Endothelial cell of umbilical vein (primary cell): ENCODE measurements at regions not wholly inside any gene's neighbourhood (a gene's known extent, or its start where the extent isn't known, plus 50 kb on each side); places are given as distances from the start of the nearest gene placed in this dataset.

Experiments
- BruUV-seq: library from RNA; stranded (reverse); fragments of 400-500 nt; replicated peaks from 2 replicates; lab custom pipeline; 2021; lab: Mats Ljungman, UMichigan
- CTCF ChIA-PET: fragments of 300-600, 350-600 bp; sonication (Branson Sonifier 250); formaldehyde crosslinking; loops from one replicate; lab custom pipeline; 2021; ENCODE audit warnings: antibody characterized with exemption, inconsistent platforms; lab: Charles Lee
- POLR2A ChIA-PET: fragments of 300-600, 350-600 bp; sonication (Branson Sonifier 250); formaldehyde crosslinking; loops from one replicate; lab custom pipeline; 2021; ENCODE audit warnings: antibody characterized with exemption, inconsistent platforms; lab: Charles Lee
- DNase-seq: peaks from one replicate; pipeline ENCODE4 v3.0.0-alpha.2; 2011; ENCODE audit warnings: low read depth, low spot score
- FAIRE-seq: peaks from 2 replicates; lab custom pipeline; 2011; peaks lifted over from hg19 to GRCh38; lab: Jason Lieb, UNC
- H2AFZ ChIP-seq: 2 replicates; pipeline ENCODE4 v1.6.0; 2012; ENCODE audit warnings: low read depth, low read length, control low read depth, inconsistent platforms
- H3K27ac ChIP-seq: 2 replicates; pipeline ENCODE4 v1.5.1; 2011; ENCODE audit warnings: low read depth, mild to moderate bottlenecking, control low read depth, low read length, moderate library complexity; ENCODE audit not compliant: insufficient read depth
- H3K27me3 ChIP-seq, 2 experiments: 2 replicates each; pipeline versions ENCODE4 v1.6.0 to v1.6.1; 2011; ENCODE audit warnings: low read length in 2 of 2, mixed read lengths in 1 of 2; ENCODE audit not compliant: control insufficient read depth in 2 of 2, insufficient read depth in 2 of 2
- H3K36me3 ChIP-seq, 2 experiments: 2 replicates in 1 of 2; 3 replicates in 1 of 2; pipeline ENCODE4 v1.5.1; 2011; ENCODE audit warnings: low read length in 2 of 2, mild to moderate bottlenecking in 1 of 2, moderate library complexity in 1 of 2; ENCODE audit not compliant: control insufficient read depth in 2 of 2, insufficient read depth in 2 of 2; ENCODE audit errors: extremely low read depth in 1 of 2
- H3K4me1 ChIP-seq: 3 replicates; pipeline ENCODE4 v1.5.1; 2011; ENCODE audit warnings: mild to moderate bottlenecking, low read length; ENCODE audit not compliant: control insufficient read depth, insufficient read depth; ENCODE audit errors: extremely low read depth
- H3K4me2 ChIP-seq: 2 replicates; pipeline ENCODE4 v1.6.1; 2011; ENCODE audit warnings: low read length, control low read depth, mixed read lengths; ENCODE audit not compliant: insufficient read depth
- H3K4me3 ChIP-seq, 3 experiments: fragments of 200-600 bp in 1 of 3; sonication (generic), shearing (Covaris generic) in 1 of 3; replicated peaks in 1 of 3; 2 replicates each; pipeline ENCODE4 v1.5.1; 2011 to 2016; ENCODE audit warnings: control low read depth in 3 of 3, low read length in 3 of 3, mild to moderate bottlenecking in 2 of 3, inconsistent platforms in 1 of 3, low read depth in 1 of 3, moderate library complexity in 1 of 3; ENCODE audit not compliant: insufficient read depth in 1 of 3
- H3K79me2 ChIP-seq: 2 replicates; pipeline ENCODE4 v1.6.0; 2012; ENCODE audit warnings: low read length, inconsistent platforms; ENCODE audit not compliant: control insufficient read depth, insufficient read depth
- H3K9ac ChIP-seq: replicated peaks from 2 replicates; pipeline ENCODE3; 2011; ENCODE audit warnings: low read length, control low read depth; ENCODE audit not compliant: insufficient read depth; ENCODE audit errors: extremely low read depth
- H3K9me1 ChIP-seq: replicated peaks from 3 replicates; pipeline ENCODE4 v1.6.0; 2011; ENCODE audit warnings: mild to moderate bottlenecking, low read length; ENCODE audit not compliant: control insufficient read depth, insufficient read depth; ENCODE audit errors: extremely low read depth
- H3K9me3 ChIP-seq: replicated peaks from 2 replicates; pipeline ENCODE4 v1.5.1; 2012; ENCODE audit warnings: low read length, inconsistent platforms; ENCODE audit not compliant: control insufficient read depth, insufficient read depth
- H4K20me1 ChIP-seq: replicated peaks from 2 replicates; pipeline ENCODE3; 2011; ENCODE audit warnings: mild to moderate bottlenecking, low read length; ENCODE audit not compliant: control insufficient read depth, insufficient read depth; ENCODE audit errors: extremely low read depth
- EZH2 ChIP-seq: IDR thresholded peaks from 2 replicates; pipeline ENCODE4 v1.6.1; 2012; ENCODE audit warnings: borderline replicate concordance, low read depth, mild to moderate bottlenecking, moderate library complexity, low read length, inconsistent platforms; ENCODE audit not compliant: severe bottlenecking
- FOS ChIP-seq: IDR thresholded peaks from 2 replicates; pipeline ENCODE4 v1.6.1; 2011; ENCODE audit warnings: mild to moderate bottlenecking, low read length, moderate library complexity, borderline replicate concordance; ENCODE audit not compliant: insufficient read depth
- GATA2 ChIP-seq: IDR thresholded peaks from 2 replicates; pipeline ENCODE4 v1.7.0; 2011; ENCODE audit warnings: low read depth, mild to moderate bottlenecking, moderate library complexity, mixed read lengths, low read length; ENCODE audit not compliant: insufficient read length, insufficient read depth
- JUN ChIP-seq: IDR thresholded peaks from 2 replicates; pipeline ENCODE4 v1.6.1; 2011; ENCODE audit warnings: borderline replicate concordance, low read depth; ENCODE audit not compliant: insufficient read length, insufficient read depth
- MYC ChIP-seq: IDR thresholded peaks from one replicate; pipeline ENCODE4 v1.6.1; 2011; ENCODE audit warnings: mild to moderate bottlenecking, low read depth, low read length
- POLR2A ChIP-seq: IDR thresholded peaks from 2 replicates; pipeline ENCODE4 v1.6.1; 2012; ENCODE audit warnings: low read depth, mild to moderate bottlenecking, control low read depth, low read length
- POLR2AphosphoS5 ChIP-seq: IDR thresholded peaks from 2 replicates; pipeline ENCODE4 v1.6.1; 2012; ENCODE audit warnings: low read depth, mild to moderate bottlenecking, control low read depth, low read length, moderate library complexity; ENCODE audit not compliant: insufficient read depth
- dilution Hi-C: fragments of 300-500 bp; cut with MboI; formaldehyde crosslinking; loops from one replicate; pipeline ENCODE4 v1.15.0; 2019; ENCODE audit warnings: low sequenced_read_pairs; ENCODE audit not compliant: extremely low pct_ligation_motif_present
- intact Hi-C: fragments of 100-400 bp; cut with micrococcal nuclease; formaldehyde crosslinking; loops from one replicate; pipeline ENCODE4 v1.10.0; 2022
- TF ChIP-seq, protein P1 (sequence below), 2 donors: IDR thresholded peaks; 1 replicate in 1 of 2; 2 replicates in 1 of 2; pipeline ENCODE4 v1.5.1; 2011; ENCODE audit warnings: low read length in 2 of 2, mild to moderate bottlenecking in 2 of 2, moderate library complexity in 2 of 2, control low read depth in 1 of 2, inconsistent platforms in 1 of 2, low read depth in 1 of 2; ENCODE audit not compliant: insufficient read depth in 1 of 2; ENCODE audit errors: extremely low read depth in 1 of 2
- TF ChIP-seq, protein P2 (sequence below): IDR thresholded peaks from 2 replicates; pipeline ENCODE4 v1.6.1; 2011; ENCODE audit not compliant: insufficient read depth, insufficient read length

- dilution Hi-C loops, result no loop called here
- CTCF ChIA-PET, result no interaction called here
- Histone ChIP-seq H3K79me2 (no peaks in the 10 kb centered on the region), H3K9me1 (no peaks in the 10 kb centered on the region), H3K9ac (no peak overlapping the region), H3K9me3 (no peaks in the 10 kb centered on the region), H3K27ac (no peak overlapping the region), H3K4me3 (no peak overlapping the region), H3K27me3 (peaks cover 2% of the 10 kb centered on the region in 2 experiments), H3K36me3 (no peaks in the 10 kb centered on the region), H3K4me1 (no peaks in the 10 kb centered on the region), H2AFZ (no peak overlapping the region), H3K4me2 (no peak overlapping the region), H4K20me1 (no peaks in the 10 kb centered on the region)
- intact Hi-C loops, result no loop called here
- DNase-seq, result no peak
- FAIRE-seq, result no peak
- TF ChIP-seq EZH2, result no peak
- TF ChIP-seq JUN, result no peak
- TF ChIP-seq POLR2AphosphoS5, result no peak
- TF ChIP-seq MYC, result no peak
- no peak for TF ChIP-seq FOS
- TF ChIP-seq, protein P1, sequence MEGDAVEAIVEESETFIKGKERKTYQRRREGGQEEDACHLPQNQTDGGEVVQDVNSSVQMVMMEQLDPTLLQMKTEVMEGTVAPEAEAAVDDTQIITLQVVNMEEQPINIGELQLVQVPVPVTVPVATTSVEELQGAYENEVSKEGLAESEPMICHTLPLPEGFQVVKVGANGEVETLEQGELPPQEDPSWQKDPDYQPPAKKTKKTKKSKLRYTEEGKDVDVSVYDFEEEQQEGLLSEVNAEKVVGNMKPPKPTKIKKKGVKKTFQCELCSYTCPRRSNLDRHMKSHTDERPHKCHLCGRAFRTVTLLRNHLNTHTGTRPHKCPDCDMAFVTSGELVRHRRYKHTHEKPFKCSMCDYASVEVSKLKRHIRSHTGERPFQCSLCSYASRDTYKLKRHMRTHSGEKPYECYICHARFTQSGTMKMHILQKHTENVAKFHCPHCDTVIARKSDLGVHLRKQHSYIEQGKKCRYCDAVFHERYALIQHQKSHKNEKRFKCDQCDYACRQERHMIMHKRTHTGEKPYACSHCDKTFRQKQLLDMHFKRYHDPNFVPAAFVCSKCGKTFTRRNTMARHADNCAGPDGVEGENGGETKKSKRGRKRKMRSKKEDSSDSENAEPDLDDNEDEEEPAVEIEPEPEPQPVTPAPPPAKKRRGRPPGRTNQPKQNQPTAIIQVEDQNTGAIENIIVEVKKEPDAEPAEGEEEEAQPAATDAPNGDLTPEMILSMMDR (IDR thresholded peaks at IDR 0.05; ENCODE audit: extremely low read depth in 1 of 2, insufficient read depth in 1 of 2, low read depth in 1 of 2, low read length in 2 of 2), result no peak
- TF ChIP-seq POLR2A, result no peak
- TF ChIP-seq, protein P2, sequence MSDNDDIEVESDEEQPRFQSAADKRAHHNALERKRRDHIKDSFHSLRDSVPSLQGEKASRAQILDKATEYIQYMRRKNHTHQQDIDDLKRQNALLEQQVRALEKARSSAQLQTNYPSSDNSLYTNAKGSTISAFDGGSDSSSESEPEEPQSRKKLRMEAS, result no peak
- TF ChIP-seq GATA2, result no peak
- POLR2A ChIA-PET, result no interaction called here
- BruUV-seq, result no TSS peak
These were observed 357.9 kb downstream of the PTEN start for GRCh38 chr10:88221010-88221973.
